ENCODE measurements at regions not wholly inside any gene's neighbourhood (a gene's known extent, or its start where the extent isn't known, plus 50 kb on each side); places are given as distances from the start of the nearest gene placed in this dataset.

DNA sequence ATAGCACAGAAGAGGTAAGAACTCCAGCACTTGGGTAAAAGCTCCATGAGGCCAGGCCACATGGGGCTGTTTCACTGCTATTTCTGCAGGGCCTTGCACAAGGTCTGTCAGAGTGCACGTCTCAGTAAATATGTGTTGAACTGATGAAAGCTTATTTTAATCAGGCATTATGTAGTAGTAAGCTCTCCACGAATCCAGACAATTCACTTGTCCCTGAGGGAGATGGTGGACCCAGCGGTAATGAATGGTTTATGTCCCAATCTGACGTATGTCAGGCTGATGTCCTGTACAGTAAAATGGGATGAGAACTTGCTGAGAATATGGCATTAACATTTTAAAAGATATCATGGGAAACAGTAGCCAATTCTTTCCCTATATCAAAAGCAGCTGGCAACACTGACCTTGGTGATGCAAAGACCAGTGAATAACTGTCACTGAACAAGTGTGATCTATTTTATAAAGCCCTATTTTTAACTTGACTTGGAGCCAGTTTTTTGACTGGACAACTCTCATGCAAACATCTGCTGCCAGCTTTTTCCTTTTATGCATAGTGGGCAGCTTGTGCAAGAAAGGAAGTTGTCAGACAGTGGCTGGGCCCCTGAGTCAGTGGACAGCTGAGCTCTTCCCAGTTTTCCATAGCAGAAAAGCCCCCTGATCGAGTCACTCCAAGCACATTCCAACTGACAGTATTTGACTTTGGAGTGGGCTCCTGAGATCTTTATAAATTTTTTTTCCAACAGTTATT lies 519.8 kb upstream of the MDFIC2 start:
- H3K4me1 Mint-ChIP-seq, result peaks cover 24% of the 10 kb centered on the region
- H3K4me1 ChIP-seq (ENCODE audit: control insufficient read depth in 1 of 2, insufficient read depth in 2 of 2, low read length in 2 of 2), result peaks cover 17 to 24% of the 10 kb centered on the region in 2 donors
- no peak overlapping the region for H2AFZ ChIP-seq (ENCODE audit: insufficient read depth, low read depth, low read length, poor library complexity, severe bottlenecking)
- WGBS (ENCODE audit: insufficient coverage), result 100% methylated on average over 1 of the region's 5 CpGs
- no peaks in the 10 kb centered on the region for H4K20me1 ChIP-seq (ENCODE audit: insufficient read depth, low read length)
- no peaks in the 10 kb centered on the region for H3K9me3 ChIP-seq (replicated peaks in 1 of 2; ENCODE audit: control insufficient read depth in 1 of 2, insufficient read depth in 1 of 2, low read length in 2 of 2)
- H3K4me3 Mint-ChIP-seq, result no peak overlapping the region
- no peak overlapping the region for H3K4me3 ChIP-seq (replicated peaks in 1 of 3; ENCODE audit: low read depth in 2 of 3, low read length in 3 of 3)
- no peak overlapping the region for H3K9ac ChIP-seq (ENCODE audit: insufficient read depth, low read length, poor library complexity, severe bottlenecking)
- no peaks in the 10 kb centered on the region for H3K36me3 Mint-ChIP-seq
- H3K27me3 Mint-ChIP-seq (ENCODE audit: low read depth in 3 of 3), result peaks cover 0 to 1% (median 0%) of the 10 kb centered on the region in 3 donors
- TF ChIP-seq, protein P1, sequence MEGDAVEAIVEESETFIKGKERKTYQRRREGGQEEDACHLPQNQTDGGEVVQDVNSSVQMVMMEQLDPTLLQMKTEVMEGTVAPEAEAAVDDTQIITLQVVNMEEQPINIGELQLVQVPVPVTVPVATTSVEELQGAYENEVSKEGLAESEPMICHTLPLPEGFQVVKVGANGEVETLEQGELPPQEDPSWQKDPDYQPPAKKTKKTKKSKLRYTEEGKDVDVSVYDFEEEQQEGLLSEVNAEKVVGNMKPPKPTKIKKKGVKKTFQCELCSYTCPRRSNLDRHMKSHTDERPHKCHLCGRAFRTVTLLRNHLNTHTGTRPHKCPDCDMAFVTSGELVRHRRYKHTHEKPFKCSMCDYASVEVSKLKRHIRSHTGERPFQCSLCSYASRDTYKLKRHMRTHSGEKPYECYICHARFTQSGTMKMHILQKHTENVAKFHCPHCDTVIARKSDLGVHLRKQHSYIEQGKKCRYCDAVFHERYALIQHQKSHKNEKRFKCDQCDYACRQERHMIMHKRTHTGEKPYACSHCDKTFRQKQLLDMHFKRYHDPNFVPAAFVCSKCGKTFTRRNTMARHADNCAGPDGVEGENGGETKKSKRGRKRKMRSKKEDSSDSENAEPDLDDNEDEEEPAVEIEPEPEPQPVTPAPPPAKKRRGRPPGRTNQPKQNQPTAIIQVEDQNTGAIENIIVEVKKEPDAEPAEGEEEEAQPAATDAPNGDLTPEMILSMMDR (IDR thresholded peaks at IDR 0.05), result no peak
- no peak overlapping the region for H3K4me2 ChIP-seq (replicated peaks; ENCODE audit: extremely low read depth, low read length, poor library complexity, severe bottlenecking)
- no peaks in the 10 kb centered on the region for H3K36me3 ChIP-seq (replicated peaks in 1 of 2; ENCODE audit: control insufficient read depth in 1 of 2, insufficient read depth in 2 of 2, low read length in 2 of 2)
- no peaks in the 10 kb centered on the region for H3K27me3 ChIP-seq (ENCODE audit: control insufficient read depth in 2 of 2, insufficient read depth in 2 of 2, low read length in 2 of 2)
- H3K9me3 Mint-ChIP-seq, result peaks cover 0 to 6% (median 1%) of the 10 kb centered on the region in 7 donors
- peak overlapping the region in 4 of 7 donors; percentile 28 to 83 (median 46) for H3K27ac Mint-ChIP-seq
- no peaks in the 10 kb centered on the region for H3K79me2 ChIP-seq (ENCODE audit: insufficient read depth, low read length)
- intact Hi-C loops (cut with micrococcal nuclease), result no loop called here
- peak overlapping the region in 1 of 2 donors; percentile 69 for H3K27ac ChIP-seq (ENCODE audit: low read depth in 1 of 2, low read length in 2 of 2)
- DNase-seq, result peak in 1 of 3 donors; percentile 34

DNA sequence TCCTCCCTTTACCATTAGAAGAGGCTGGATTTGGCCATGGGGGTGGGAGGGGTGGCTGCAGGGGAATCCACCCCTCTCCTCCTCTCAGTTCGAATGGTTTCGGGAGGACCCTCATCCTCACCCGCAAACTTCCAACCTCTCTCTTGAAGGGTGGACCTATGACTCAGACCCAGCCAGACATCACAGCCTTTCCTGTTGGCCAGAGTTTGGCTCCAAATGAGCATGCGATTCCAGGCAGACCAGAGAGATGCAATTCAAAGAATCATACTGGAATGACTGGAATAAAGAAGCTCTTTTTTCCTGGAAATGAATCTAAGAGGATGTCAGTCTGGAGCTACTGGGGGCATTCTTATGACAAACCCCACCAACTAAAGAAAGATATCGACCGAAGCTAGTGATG lies 516.7 kb upstream of the MDFIC2 start:
- Mint-ChIP-seq H3K36me3 (no peaks in the 10 kb centered on the region), H3K27ac (no peak overlapping the region), H3K27me3 (ENCODE audit: low read depth in 3 of 3) (peaks cover 0 to 1% (median 0%) of the 10 kb centered on the region in 3 donors), H3K4me1 (peaks cover 22% of the 10 kb centered on the region), H3K9me3 (peaks cover 0 to 4% (median 2%) of the 10 kb centered on the region in 7 donors), H3K4me3 (no peak overlapping the region)
- no peak for DNase-seq
- no peak overlapping the region for H3K9ac ChIP-seq (ENCODE audit: insufficient read depth, low read length, poor library complexity, severe bottlenecking)
- no peak overlapping the region for H3K4me3 ChIP-seq (replicated peaks in 1 of 3; ENCODE audit: low read depth in 2 of 3, low read length in 3 of 3)
- WGBS (ENCODE audit: insufficient coverage), result no CpG with 5 or more reads among the region's 6 CpGs
- H3K27me3 ChIP-seq (ENCODE audit: control insufficient read depth in 2 of 2, insufficient read depth in 2 of 2, low read length in 2 of 2), result no peaks in the 10 kb centered on the region
- no peak overlapping the region for H3K27ac ChIP-seq (ENCODE audit: low read depth in 1 of 2, low read length in 2 of 2)
- no peaks in the 10 kb centered on the region for H3K9me3 ChIP-seq (replicated peaks in 1 of 2; ENCODE audit: control insufficient read depth in 1 of 2, insufficient read depth in 1 of 2, low read length in 2 of 2)
- H4K20me1 ChIP-seq (ENCODE audit: insufficient read depth, low read length), result no peaks in the 10 kb centered on the region
- no peak overlapping the region for H2AFZ ChIP-seq (ENCODE audit: insufficient read depth, low read depth, low read length, poor library complexity, severe bottlenecking)
- peaks cover 17 to 21% of the 10 kb centered on the region in 2 donors for H3K4me1 ChIP-seq (ENCODE audit: control insufficient read depth in 1 of 2, insufficient read depth in 2 of 2, low read length in 2 of 2)
- intact Hi-C loops (cut with micrococcal nuclease), result no loop called here
- no peaks in the 10 kb centered on the region for H3K36me3 ChIP-seq (replicated peaks in 1 of 2; ENCODE audit: control insufficient read depth in 1 of 2, insufficient read depth in 2 of 2, low read length in 2 of 2)
- TF ChIP-seq, protein P1 (IDR thresholded peaks at IDR 0.05), result no peak
- no peaks in the 10 kb centered on the region for H3K79me2 ChIP-seq (ENCODE audit: insufficient read depth, low read length)
- H3K4me2 ChIP-seq (replicated peaks; ENCODE audit: extremely low read depth, low read length, poor library complexity, severe bottlenecking), result no peak overlapping the region
